T follicular helper cell (primary cell): ENCODE measurements at regions not wholly inside any gene's neighbourhood (a gene's known extent, or its start where the extent isn't known, plus 50 kb on each side); places are given as distances from the start of the nearest gene placed in this dataset.
"Not testable (repeated sequence)": the region's sequence is repeated elsewhere in the genome, so short reads cannot be mapped to it uniquely, and the experiment has no call there.

Experiments used
- DNase-seq: peaks from one replicate; pipeline ENCODE4 v3.0.0-alpha.2; 2020; ENCODE audit warnings: low read depth

- no peak for DNase-seq
Measured at GRCh38 chr5:156200938-156201787, 125.8 kb upstream of the SGCD start.

GRCh38 chr5:156201788-156202403 lies 125.1 kb upstream of the SGCD start:
- no peak for DNase-seq

- no peak for DNase-seq
Measured at GRCh38 chr5:156208271-156208670, 118.7 kb upstream of the SGCD start.

- DNase-seq = no peak
Measured at GRCh38 chr5:156218367-156219158, 108.4 kb upstream of the SGCD start.

GRCh38 chr5:156219483-156220005 lies 107.4 kb upstream of the SGCD start:
- no peak for DNase-seq

GRCh38 chr5:156221816-156222215 lies 105.1 kb upstream of the SGCD start:
- no peak for DNase-seq

GRCh38 chr5:156223547-156223946 lies 103.4 kb upstream of the SGCD start:
- no peak for DNase-seq

- DNase-seq = not testable (repeated sequence)
Measured at GRCh38 chr5:156226485-156226884, 100.5 kb upstream of the SGCD start.

GRCh38 chr5:156230887-156231286 lies 96.1 kb upstream of the SGCD start:
- DNase-seq = no peak

GRCh38 chr5:156232251-156232869 lies 94.6 kb upstream of the SGCD start:
- no peak for DNase-seq

- no peak for DNase-seq
Measured at GRCh38 chr5:156237361-156237760, 89.6 kb upstream of the SGCD start.

GRCh38 chr5:156239800-156240199 lies 87.2 kb upstream of the SGCD start:
- DNase-seq = no peak

GRCh38 chr5:156240414-156240813 lies 86.5 kb upstream of the SGCD start:
- no peak for DNase-seq

- DNase-seq = no peak
Measured at GRCh38 chr5:156241266-156241665, 85.7 kb upstream of the SGCD start.

- no peak for DNase-seq
Measured at GRCh38 chr5:156245895-156246294, 81.1 kb upstream of the SGCD start.

- DNase-seq = no peak
Measured at GRCh38 chr5:156251076-156251475, 75.9 kb upstream of the SGCD start.

GRCh38 chr5:156253130-156253529 lies 73.8 kb upstream of the SGCD start:
- no peak for DNase-seq

- DNase-seq = no peak
Measured at GRCh38 chr5:156254196-156254595, 72.8 kb upstream of the SGCD start.

- no peak for DNase-seq
Measured at GRCh38 chr5:156256642-156257041, 70.3 kb upstream of the SGCD start.

GRCh38 chr5:156258934-156259333 lies 68.0 kb upstream of the SGCD start:
- no peak for DNase-seq

- DNase-seq = no peak
Measured at GRCh38 chr5:156259618-156260017, 67.3 kb upstream of the SGCD start.
